ENCODE measurements at regions not wholly inside any gene's neighbourhood (a gene's known extent, or its start where the extent isn't known, plus 50 kb on each side); places are given as distances from the start of the nearest gene placed in this dataset.

- Histone ChIP-seq H2AFZ (ENCODE audit: low read length) (no peak overlapping the region), H3K9ac (replicated peaks in 1 of 4; ENCODE audit: extremely low read depth in 1 of 4, low read depth in 3 of 4, low read length in 3 of 4) (no peak overlapping the region), H3K56ac (replicated peaks; ENCODE audit: insufficient read length, low read depth, low read length) (no peak overlapping the region), H3K27me3 (replicated peaks in 1 of 4; ENCODE audit: control insufficient read depth in 3 of 4, extremely low read depth in 1 of 4, insufficient read depth in 3 of 4, low read length in 3 of 4) (no peaks in the 10 kb centered on the region), H3K27ac (ENCODE audit: low read depth, low read length) (no peak overlapping the region), H4K8ac (ENCODE audit: extremely low read depth, insufficient read depth, low read length) (no peak overlapping the region), H3K4ac (replicated peaks; ENCODE audit: insufficient read length, low read depth, low read length) (no peak overlapping the region), H3K4me1 (replicated peaks in 1 of 4; ENCODE audit: control insufficient read depth in 3 of 4, insufficient read depth in 4 of 4, low read length in 3 of 4) (peaks cover 6 to 16% (median 11%) of the 10 kb centered on the region in 4 experiments; a peak in 5 of 7 replicates), H3K23me2 (ENCODE audit: low read depth, low read length) (no peaks in the 10 kb centered on the region), H3K9me3 (ENCODE audit: insufficient read depth in 2 of 2, low read depth in 1 of 2, low read length in 1 of 2) (no peaks in the 10 kb centered on the region), H3K4me2 (ENCODE audit: insufficient read depth in 1 of 2, low read depth in 2 of 2, low read length in 2 of 2) (peak overlapping the region in 1 of 2 experiments; percentile 40; a peak in 1 of 4 replicates), H2BK12ac (ENCODE audit: low read depth, low read length) (no peak overlapping the region), H3K79me1 (ENCODE audit: low read depth, low read length) (no peaks in the 10 kb centered on the region; the same call in 1 of the 2 replicates), H3K79me2 (ENCODE audit: control insufficient read depth in 1 of 2, insufficient read depth in 2 of 2, low read length in 2 of 2) (peaks cover 0 to 12% of the 10 kb centered on the region in 2 experiments; a peak in 2 of 4 replicates), H2BK15ac (ENCODE audit: low read length) (no peak overlapping the region), H3K4me3 (ENCODE audit: extremely low read depth in 1 of 4, insufficient read depth in 2 of 4, low read depth in 3 of 4, low read length in 4 of 4) (no peak overlapping the region), H4K5ac (ENCODE audit: insufficient read length, low read depth, low read length) (no peak overlapping the region), H2BK5ac (ENCODE audit: low read depth, low read length) (no peak overlapping the region), H3K18ac (ENCODE audit: extremely low read depth, low read length) (peak overlapping the region; percentile 36; the same call in 1 of the 2 replicates), H2AK5ac (ENCODE audit: low read depth, low read length) (no peak overlapping the region), H3K23ac (ENCODE audit: insufficient read length) (no peak overlapping the region), H4K91ac (replicated peaks; ENCODE audit: insufficient read length, low read length) (no peak overlapping the region), H2BK20ac (ENCODE audit: low read length) (no peak overlapping the region; the same call in 1 of the 2 replicates), H3K36me3 (ENCODE audit: control insufficient read depth in 2 of 4, insufficient read depth in 4 of 4, low read length in 3 of 4) (peaks cover 0 to 35% (median 9%) of the 10 kb centered on the region in 4 experiments; a peak in 5 of 8 replicates), H2BK120ac (replicated peaks; ENCODE audit: low read depth, low read length) (no peak overlapping the region), H4K20me1 (replicated peaks in 1 of 2; ENCODE audit: control insufficient read depth in 1 of 2, insufficient read depth in 2 of 2, low read length in 2 of 2) (no peaks in the 10 kb centered on the region), H3K14ac (ENCODE audit: insufficient read length) (no peak overlapping the region)
- FAIRE-seq (peak; percentile 70), DNase-seq (ENCODE audit: low read depth in 1 of 2, low spot score in 2 of 2) (no peak)
- ChIA-PET CTCF (ENCODE audit: partially characterized antibody) (interaction anchor here (0.6 to 1.0 kb wide), 2 partner anchors 15 to 114 kb away, joined by 3 read pairs; no protein-coding TSS in a partner anchor), POLR2A (ENCODE audit: partially characterized antibody) (interaction anchor here (1.0 to 5.6 kb wide), 6 partner anchors 13 to 78 kb away, joined by 3 to 74 read pairs (median 8); partner anchors contain the start of gene HS3ST5)
- 89% methylated on average over 5 of the region's 5 CpGs; no CpG with 5 or more reads in 1 of the 2 experiments for WGBS, 2 experiments (ENCODE audit: extremely low coverage in 1 of 2, insufficient coverage in 1 of 2, insufficient read length in 1 of 2, insufficient replicate concordance in 2 of 2, low coverage in 1 of 2, low lambda C conversion rate in 2 of 2, missing lambda C conversion rate in 1 of 2)
- no peak for TF ChIP-seq RFX5 (IDR thresholded peaks at IDR 0.05; ENCODE audit: borderline replicate concordance, low read depth, low read length)
- peak; percentile 68; the same call in 1 of the 2 replicates for TF ChIP-seq POLR2AphosphoS5 (IDR thresholded peaks at IDR 0.05; ENCODE audit: low read depth, low read length)
- TF ChIP-seq ASH2L (IDR thresholded peaks at IDR 0.05; ENCODE audit: low read length), result no peak
Measured at GRCh38 chr6:114418304-114418972, 75.6 kb upstream of the HS3ST5 start.
